Adrenal gland (tissue), 5 donors: ENCODE measurements at regions not wholly inside any gene's neighbourhood (a gene's known extent, or its start where the extent isn't known, plus 50 kb on each side); places are given as distances from the start of the nearest gene placed in this dataset.

ENCODE experiments used
- CTCF ChIP-seq, 6 experiments: fragments of 450-650 bp in 4 of 6; fragments of 200-600 bp in 2 of 6; sonication (generic) in 1 of 6; IDR thresholded peaks; 1 replicate in 5 of 6; 2 replicates in 1 of 6; pipeline versions ENCODE4 v1.5.1 to v1.8.0; 2016 to 2021; ENCODE audit warnings: antibody characterized with exemption in 6 of 6, mild to moderate bottlenecking in 2 of 6, moderate library complexity in 1 of 6
- POLR2A ChIP-seq, 2 donors: fragments of 450-650 bp; IDR thresholded peaks; one replicate each; pipeline ENCODE4 v1.6.1; 2017; ENCODE audit warnings: antibody characterized with exemption in 2 of 2, mild to moderate bottlenecking in 2 of 2, moderate library complexity in 1 of 2
- donor health status: DM: no; HTN: no; CAD: no.

DNA sequence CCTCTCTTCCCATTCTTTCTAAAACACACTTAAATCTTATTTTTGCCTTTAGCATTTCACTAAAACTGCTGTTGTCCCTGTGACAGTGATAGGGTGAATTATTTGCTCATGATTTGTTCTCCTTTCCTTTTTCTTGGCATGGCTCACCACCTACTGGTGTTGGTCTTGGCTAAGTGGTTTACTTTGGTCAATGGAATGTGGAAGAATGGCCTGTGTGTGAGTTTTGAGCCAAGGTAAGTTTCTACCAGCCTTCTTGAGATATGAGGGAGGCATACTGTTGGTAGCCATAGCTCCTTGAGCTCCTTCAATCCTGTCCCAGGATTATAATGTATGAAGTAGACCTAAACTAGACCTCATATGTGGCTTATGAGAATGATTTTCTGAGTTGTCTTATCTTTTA lies 506.3 kb upstream of the RAG2 start:
- TF ChIP-seq CTCF (IDR thresholded peaks at IDR 0.05) (no peak), POLR2A (IDR thresholded peaks at IDR 0.05) (no peak)
